AG04449 (cell line): ENCODE measurements at regions not wholly inside any gene's neighbourhood (a gene's known extent, or its start where the extent isn't known, plus 50 kb on each side); places are given as distances from the start of the nearest gene placed in this dataset.
A peak's percentile ranks its signal among the peaks of the same experiment; 100 is the strongest.

Experiments used
- CTCF ChIA-PET: fragments of 350-600 bp; formaldehyde crosslinking; extraction: SDS; loops from one replicate; lab custom pipeline; 2021; ENCODE audit warnings: antibody characterized with exemption; lab: Yijun Ruan, JAX
- POLR2A ChIA-PET: fragments of 400-600, 350-600 bp; formaldehyde crosslinking; extraction: SDS; loops from one replicate; lab custom pipeline; 2020; ENCODE audit warnings: antibody characterized with exemption, inconsistent platforms; lab: Yijun Ruan, JAX
- DNase-seq: peaks from one replicate; pipeline ENCODE4 v3.0.0-alpha.2; 2010; ENCODE audit warnings: low read depth, low spot score
- H3K4me3 ChIP-seq: 2 replicates; pipeline ENCODE4 v1.5.1; 2011; ENCODE audit warnings: low read depth, mild to moderate bottlenecking, control low read depth, low read length
- TF ChIP-seq, protein P1 (sequence below): IDR thresholded peaks from one replicate; pipeline ENCODE4 v1.5.1; 2011; ENCODE audit warnings: mild to moderate bottlenecking, moderate library complexity, low read length, control low read depth, inconsistent platforms; ENCODE audit not compliant: insufficient read depth; ENCODE audit errors: missing control alignments

DNA sequence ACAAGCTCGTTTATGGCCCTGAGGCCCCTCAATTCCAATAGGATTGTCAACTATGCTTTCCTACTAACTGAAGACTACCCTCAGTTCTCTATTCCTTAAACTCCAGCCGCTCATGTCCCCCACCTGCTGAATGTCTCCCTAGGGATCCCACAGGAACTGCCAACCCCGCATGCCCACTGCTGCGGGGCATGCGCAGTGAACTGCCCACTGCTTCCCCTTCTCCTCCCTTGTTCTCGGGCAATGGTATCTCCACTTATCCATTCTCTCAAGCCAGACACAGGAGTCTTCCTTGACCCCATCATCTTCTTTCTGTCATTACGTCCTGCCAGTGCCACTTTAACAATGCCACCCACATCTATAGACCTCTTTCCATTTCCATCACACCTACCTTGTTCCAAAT, 90.0 kb downstream of the FGF18 start:
- no peak overlapping the region for H3K4me3 ChIP-seq
- CTCF ChIA-PET: interaction anchor here (0.6 kb wide), 2 partner anchors 24 to 91 kb away, joined by 3 read pairs; no protein-coding TSS in a partner anchor
- DNase-seq: no peak
- TF ChIP-seq, protein P1, sequence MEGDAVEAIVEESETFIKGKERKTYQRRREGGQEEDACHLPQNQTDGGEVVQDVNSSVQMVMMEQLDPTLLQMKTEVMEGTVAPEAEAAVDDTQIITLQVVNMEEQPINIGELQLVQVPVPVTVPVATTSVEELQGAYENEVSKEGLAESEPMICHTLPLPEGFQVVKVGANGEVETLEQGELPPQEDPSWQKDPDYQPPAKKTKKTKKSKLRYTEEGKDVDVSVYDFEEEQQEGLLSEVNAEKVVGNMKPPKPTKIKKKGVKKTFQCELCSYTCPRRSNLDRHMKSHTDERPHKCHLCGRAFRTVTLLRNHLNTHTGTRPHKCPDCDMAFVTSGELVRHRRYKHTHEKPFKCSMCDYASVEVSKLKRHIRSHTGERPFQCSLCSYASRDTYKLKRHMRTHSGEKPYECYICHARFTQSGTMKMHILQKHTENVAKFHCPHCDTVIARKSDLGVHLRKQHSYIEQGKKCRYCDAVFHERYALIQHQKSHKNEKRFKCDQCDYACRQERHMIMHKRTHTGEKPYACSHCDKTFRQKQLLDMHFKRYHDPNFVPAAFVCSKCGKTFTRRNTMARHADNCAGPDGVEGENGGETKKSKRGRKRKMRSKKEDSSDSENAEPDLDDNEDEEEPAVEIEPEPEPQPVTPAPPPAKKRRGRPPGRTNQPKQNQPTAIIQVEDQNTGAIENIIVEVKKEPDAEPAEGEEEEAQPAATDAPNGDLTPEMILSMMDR: no peak
- POLR2A ChIA-PET: no interaction called here

DNA sequence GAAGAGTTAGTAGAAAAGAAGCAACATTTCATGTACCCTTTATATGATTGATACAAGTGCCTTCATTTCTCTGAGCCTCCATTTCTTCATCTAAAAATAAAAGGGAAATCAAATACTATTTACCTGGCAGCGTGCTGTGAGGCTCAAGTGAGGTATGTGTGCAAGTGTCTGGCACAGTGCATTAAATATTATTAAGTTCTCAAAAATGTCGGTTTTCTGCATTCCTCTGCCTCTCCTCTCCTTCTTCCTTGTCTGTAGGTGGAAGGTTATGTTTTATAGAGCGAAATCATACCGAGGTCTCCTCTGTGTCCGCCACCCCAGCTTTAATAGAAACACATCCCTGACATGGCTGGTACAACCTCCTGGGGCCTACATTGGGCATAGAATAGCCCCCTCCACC, 93.0 kb downstream of the FGF18 start:
- DNase-seq: no peak
- no peak overlapping the region for H3K4me3 ChIP-seq
- CTCF ChIA-PET: interaction anchor here (2.1 kb wide), 1 partner anchor 9 kb away, joined by 7 read pairs; no protein-coding TSS in a partner anchor
- TF ChIP-seq, protein P1: no peak
- POLR2A ChIA-PET: no interaction called here

DNA sequence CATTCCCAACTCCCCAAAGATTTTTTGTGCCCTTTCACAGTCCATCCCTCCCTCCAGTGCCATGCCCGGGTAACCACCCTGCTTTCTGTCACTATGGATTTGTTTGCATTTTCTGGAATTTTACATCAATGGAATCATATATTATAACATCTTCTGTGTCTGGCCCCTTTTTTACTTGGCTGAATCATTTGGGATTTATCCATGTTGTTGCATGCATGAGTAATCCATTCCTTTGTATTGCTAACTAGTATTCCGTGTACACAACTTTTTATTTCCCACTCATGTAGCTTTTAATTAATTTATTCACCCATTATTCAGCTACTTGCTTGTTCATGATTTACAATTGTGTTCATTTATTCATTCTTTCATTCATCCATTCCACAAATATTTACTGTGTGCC, 94.1 kb downstream of the FGF18 start:
- DNase-seq: no peak
- CTCF ChIA-PET: no interaction called here
- POLR2A ChIA-PET: no interaction called here
- TF ChIP-seq, protein P1: no peak
- H3K4me3 ChIP-seq: no peak overlapping the region

DNA sequence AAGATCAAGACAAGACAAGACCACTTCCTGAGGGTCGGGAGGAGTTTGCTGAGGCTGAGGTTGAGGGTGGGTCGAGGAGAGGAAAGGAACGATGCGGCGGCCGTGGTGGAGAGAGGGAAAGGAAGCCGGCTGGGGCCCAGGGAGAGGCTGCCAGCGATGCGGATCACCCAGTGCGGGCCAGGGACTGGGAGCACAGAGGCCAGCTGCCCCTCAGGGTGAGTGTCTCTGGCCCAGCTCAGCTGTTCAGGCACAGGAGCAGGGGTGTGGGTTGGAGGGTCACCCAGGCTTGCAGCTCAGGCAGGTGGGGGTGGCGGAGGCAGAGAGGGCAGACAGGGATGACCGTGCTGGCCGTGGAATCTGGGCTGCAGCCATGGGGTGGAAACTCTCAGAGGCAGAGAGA, 99.5 kb downstream of the FGF18 start:
- no peak for DNase-seq
- CTCF ChIA-PET: no interaction called here
- TF ChIP-seq, protein P1: no peak
- POLR2A ChIA-PET: no interaction called here
- H3K4me3 ChIP-seq: no peak overlapping the region

DNA sequence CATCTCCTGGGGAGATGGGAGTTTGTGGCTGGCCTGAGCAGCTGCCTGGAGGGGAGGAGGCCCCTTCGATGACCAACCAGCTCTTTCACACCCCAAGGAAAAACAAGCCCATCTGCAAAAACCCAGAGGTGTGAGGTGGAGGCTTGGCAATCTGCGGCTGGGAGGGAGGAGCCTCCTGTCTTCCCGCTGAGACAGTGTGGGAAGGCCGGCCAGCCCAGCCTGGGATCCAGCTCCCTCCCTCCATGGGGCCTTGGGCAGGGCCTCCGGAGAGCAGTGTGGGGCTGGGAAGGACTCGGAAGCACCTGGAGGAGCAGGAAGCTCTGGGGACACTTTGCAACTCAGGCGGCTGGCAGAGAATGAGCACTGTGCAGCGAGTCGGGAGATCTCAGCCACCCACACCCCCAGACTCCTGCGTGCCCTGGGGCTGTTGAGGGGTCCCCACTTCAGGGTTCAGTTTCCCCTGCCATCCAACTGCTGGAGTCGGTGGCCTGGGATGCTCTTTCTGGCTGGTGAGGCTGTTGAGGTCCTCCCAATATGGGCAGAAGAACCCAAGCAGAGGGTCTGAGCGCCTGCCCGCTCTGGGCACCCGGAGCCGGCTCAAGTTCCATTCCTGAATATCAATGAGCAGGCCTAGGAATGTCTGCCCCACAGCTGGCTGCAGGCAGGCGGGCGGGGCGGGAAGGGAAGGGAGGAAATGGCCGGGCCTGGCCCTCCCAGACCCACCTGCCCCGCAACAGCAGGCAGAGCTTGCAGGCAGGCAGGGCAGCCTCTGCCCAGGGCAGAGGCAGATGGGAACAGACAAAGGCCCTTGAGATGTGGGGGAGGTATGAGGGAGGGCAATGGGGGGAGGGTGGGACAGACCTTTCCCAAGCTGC, 101.1 kb downstream of the FGF18 start:
- ChIA-PET POLR2A (interaction anchor here (0.5 to 1.6 kb wide), 3 partner anchors 107 to 601 kb away, joined by 3 to 4 read pairs (median 3); no protein-coding TSS in a partner anchor), CTCF (interaction anchor here (0.7 to 1.9 kb wide), 4 partner anchors 9 to 102 kb away, joined by 3 to 9 read pairs (median 5); no protein-coding TSS in a partner anchor)
- TF ChIP-seq, protein P1: no peak
- no peak for DNase-seq
- H3K4me3 ChIP-seq: no peak overlapping the region

DNA sequence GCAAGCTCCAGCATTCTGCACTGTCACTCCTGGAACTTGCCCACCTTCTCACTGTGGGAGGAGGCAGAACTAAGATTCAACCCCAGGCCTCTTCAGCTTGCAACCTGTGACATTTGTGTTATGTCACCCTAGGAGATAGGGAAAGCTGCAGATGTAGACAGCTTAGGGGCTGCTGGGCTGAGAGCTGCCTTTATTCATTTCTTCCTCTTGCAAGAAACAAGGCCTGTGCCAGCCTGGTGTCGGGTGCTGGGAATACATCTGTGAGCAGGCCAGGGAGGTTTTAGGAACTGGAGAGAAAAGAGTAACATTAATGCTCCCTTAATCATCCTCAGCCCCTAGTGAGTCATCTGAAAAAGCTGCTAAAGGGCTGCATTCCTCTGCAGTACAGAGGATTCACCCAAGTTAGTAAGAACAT, 101.8 kb downstream of the FGF18 start:
- peak; percentile 83 for DNase-seq
- no peak overlapping the region for H3K4me3 ChIP-seq
- POLR2A ChIA-PET: interaction anchor here (0.5 to 1.6 kb wide), 2 partner anchors 109 to 600 kb away, joined by 3 to 4 read pairs; no protein-coding TSS in a partner anchor
- CTCF ChIA-PET: interaction anchor here (0.9 to 1.9 kb wide), 4 partner anchors 9 to 385 kb away, joined by 3 to 9 read pairs (median 6); no protein-coding TSS in a partner anchor
- TF ChIP-seq, protein P1: peak; percentile 31
